HepG2 (cell line): ENCODE measurements at regions not wholly inside any gene's neighbourhood (a gene's known extent, or its start where the extent isn't known, plus 50 kb on each side); places are given as distances from the start of the nearest gene placed in this dataset.

Source experiments
- ARHGAP35 ChIP-seq: sonication (generic); formaldehyde crosslinking; IDR thresholded peaks from 2 replicates; pipeline ENCODE4 v1.9.0; 2022; ENCODE audit warnings: mild to moderate bottlenecking, inconsistent platforms, moderate library complexity, missing genetic modification reagents, borderline replicate concordance
- E2F5 ChIP-seq: sonication (generic); formaldehyde crosslinking; conservative IDR thresholded peaks from 2 replicates; pipeline ENCODE4 v1.4.0; 2020; ENCODE audit warnings: missing genetic modification reagents
- FOXO1 ChIP-seq: sonication (generic); formaldehyde crosslinking; IDR thresholded peaks from 2 replicates; pipeline ENCODE4 v1.4.0; 2020; ENCODE audit warnings: missing genetic modification reagents
- GMEB1 ChIP-seq: sonication (generic); formaldehyde crosslinking; IDR thresholded peaks from 2 replicates; pipeline ENCODE4 v1.5.1; 2020; ENCODE audit warnings: missing genetic modification reagents, mild to moderate bottlenecking, borderline replicate concordance
- KDM1A ChIP-seq: IDR thresholded peaks from 2 replicates; pipeline ENCODE4 v1.6.1; 2016; ENCODE audit warnings: missing compliant biosample characterization
- MXI1 ChIP-seq: IDR thresholded peaks from 3 replicates; pipeline ENCODE4 v1.6.1; 2012; ENCODE audit warnings: low read depth, low read length, inconsistent platforms, borderline replicate concordance
- PAWR ChIP-seq: sonication (generic); formaldehyde crosslinking; IDR thresholded peaks from 2 replicates; pipeline ENCODE4 v1.4.0; 2020; ENCODE audit warnings: missing genetic modification reagents, mild to moderate bottlenecking, borderline replicate concordance
- THAP11 ChIP-seq: IDR thresholded peaks from 2 replicates; pipeline ENCODE4 v1.6.1; 2016; ENCODE audit warnings: missing biosample characterization, missing genetic modification reagents
- ZBTB34 ChIP-seq: sonication (generic); formaldehyde crosslinking; IDR thresholded peaks from 2 replicates; pipeline ENCODE4 v1.8.0; 2022; ENCODE audit warnings: mild to moderate bottlenecking, missing genetic modification reagents
- ZBTB43 ChIP-seq: sonication (generic); formaldehyde crosslinking; conservative IDR thresholded peaks from 2 replicates; pipeline ENCODE4 v1.4.0; 2020; ENCODE audit warnings: missing genetic modification reagents
- ZC3H4 ChIP-seq: sonication (generic); formaldehyde crosslinking; IDR thresholded peaks from 2 replicates; pipeline ENCODE4 v1.4.0; 2020; ENCODE audit warnings: missing genetic modification reagents, borderline replicate concordance
- ZMYM3 ChIP-seq: sonication (generic); formaldehyde crosslinking; IDR thresholded peaks from 2 replicates; pipeline ENCODE4 v1.5.1; 2020; ENCODE audit warnings: mild to moderate bottlenecking, missing genetic modification reagents
- ZNF501 ChIP-seq: sonication (generic); formaldehyde crosslinking; IDR thresholded peaks from 2 replicates; pipeline ENCODE4 v1.5.1; 2020; ENCODE audit warnings: mild to moderate bottlenecking, moderate library complexity, missing genetic modification reagents
- ZNF564 ChIP-seq: sonication (generic); formaldehyde crosslinking; IDR thresholded peaks from 2 replicates; pipeline ENCODE4 v1.8.1; 2023; ENCODE audit warnings: mild to moderate bottlenecking, missing genetic modification reagents
- TF ChIP-seq, protein P1 (sequence below): sonication (generic); formaldehyde crosslinking; IDR thresholded peaks from 2 replicates; pipeline ENCODE4 v1.4.0; 2020; ENCODE audit warnings: mild to moderate bottlenecking, low read depth, missing genetic modification reagents
- TF ChIP-seq, protein P2 (sequence below): sonication (generic); formaldehyde crosslinking; IDR thresholded peaks from 2 replicates; pipeline ENCODE4 v1.4.0; 2020; ENCODE audit warnings: missing genetic modification reagents

GRCh38 chr9:40991741-40992471, 136.6 kb downstream of the FOXD4L6 start (continued):
- peak; percentile 93 for TF ChIP-seq THAP11 (CRISPR knock-in tag)
- TF ChIP-seq, protein P1, sequence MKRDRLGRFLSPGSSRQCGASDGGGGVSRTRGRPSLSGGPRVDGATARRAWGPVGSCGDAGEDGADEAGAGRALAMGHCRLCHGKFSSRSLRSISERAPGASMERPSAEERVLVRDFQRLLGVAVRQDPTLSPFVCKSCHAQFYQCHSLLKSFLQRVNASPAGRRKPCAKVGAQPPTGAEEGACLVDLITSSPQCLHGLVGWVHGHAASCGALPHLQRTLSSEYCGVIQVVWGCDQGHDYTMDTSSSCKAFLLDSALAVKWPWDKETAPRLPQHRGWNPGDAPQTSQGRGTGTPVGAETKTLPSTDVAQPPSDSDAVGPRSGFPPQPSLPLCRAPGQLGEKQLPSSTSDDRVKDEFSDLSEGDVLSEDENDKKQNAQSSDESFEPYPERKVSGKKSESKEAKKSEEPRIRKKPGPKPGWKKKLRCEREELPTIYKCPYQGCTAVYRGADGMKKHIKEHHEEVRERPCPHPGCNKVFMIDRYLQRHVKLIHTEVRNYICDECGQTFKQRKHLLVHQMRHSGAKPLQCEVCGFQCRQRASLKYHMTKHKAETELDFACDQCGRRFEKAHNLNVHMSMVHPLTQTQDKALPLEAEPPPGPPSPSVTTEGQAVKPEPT (CRISPR knock-in tag): peak; percentile 95
- TF ChIP-seq ZBTB34 (CRISPR knock-in tag): peak; percentile 87
- TF ChIP-seq ZC3H4 (CRISPR knock-in tag): 0 out of 2 replicates have a peak, but pooled peaks have one; percentile 21
- TF ChIP-seq PAWR (CRISPR knock-in tag): 0 out of 2 replicates have a peak, but pooled peaks have one; percentile 90
- peak; percentile 91 for TF ChIP-seq ARHGAP35 (CRISPR knock-in tag)
- TF ChIP-seq, protein P2, sequence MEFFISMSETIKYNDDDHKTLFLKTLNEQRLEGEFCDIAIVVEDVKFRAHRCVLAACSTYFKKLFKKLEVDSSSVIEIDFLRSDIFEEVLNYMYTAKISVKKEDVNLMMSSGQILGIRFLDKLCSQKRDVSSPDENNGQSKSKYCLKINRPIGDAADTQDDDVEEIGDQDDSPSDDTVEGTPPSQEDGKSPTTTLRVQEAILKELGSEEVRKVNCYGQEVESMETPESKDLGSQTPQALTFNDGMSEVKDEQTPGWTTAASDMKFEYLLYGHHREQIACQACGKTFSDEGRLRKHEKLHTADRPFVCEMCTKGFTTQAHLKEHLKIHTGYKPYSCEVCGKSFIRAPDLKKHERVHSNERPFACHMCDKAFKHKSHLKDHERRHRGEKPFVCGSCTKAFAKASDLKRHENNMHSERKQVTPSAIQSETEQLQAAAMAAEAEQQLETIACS (CRISPR knock-in tag): 0 out of 2 replicates have a peak, but pooled peaks have one; percentile 55
- peak; percentile 66; the same call in 2 of the 3 replicates for TF ChIP-seq MXI1
- TF ChIP-seq ZNF564 (CRISPR knock-in tag): peak; percentile 76; the same call in 1 of the 2 replicates
- TF ChIP-seq KDM1A (CRISPR knock-in tag): peak; percentile 66
- peak; percentile 98 for TF ChIP-seq ZNF501 (CRISPR knock-in tag)
- peak; percentile 83; the same call in 1 of the 2 replicates for TF ChIP-seq E2F5
- TF ChIP-seq ZBTB43: 0 out of 2 replicates have a peak, but pooled peaks have one; percentile 31
- TF ChIP-seq ZMYM3: peak; percentile 84
- TF ChIP-seq FOXO1 (CRISPR knock-in tag): peak; percentile 71
- TF ChIP-seq GMEB1: peak; percentile 77; the same call in 1 of the 2 replicates
